ENCODE measurements at regions not wholly inside any gene's neighbourhood (a gene's known extent, or its start where the extent isn't known, plus 50 kb on each side); places are given as distances from the start of the nearest gene placed in this dataset.

DNA sequence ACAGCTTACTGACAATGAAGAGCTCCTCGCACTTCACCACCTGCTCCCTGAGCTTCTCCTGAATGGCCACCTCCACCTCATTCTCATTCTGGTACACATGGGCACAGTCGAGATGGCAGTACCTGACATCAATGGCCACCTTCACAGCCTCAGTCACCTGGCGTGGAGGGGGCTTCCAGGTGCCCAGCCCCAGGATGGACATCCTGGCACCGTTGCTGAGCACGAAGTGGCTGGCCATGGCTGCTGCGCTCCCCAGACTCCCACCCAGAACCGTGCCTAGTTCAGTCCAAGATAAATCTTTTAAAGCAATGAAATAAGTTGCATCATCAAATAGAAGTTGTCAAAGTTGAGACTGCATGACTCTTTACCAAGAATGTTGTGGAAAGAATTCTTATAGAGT is 128.1 kb upstream of the SOX6 start:
- TF ChIP-seq CTCF (IDR thresholded peaks at IDR 0.05 in 8 of 11, conservative IDR thresholded peaks at IDR 0.05 in 3 of 11) (no peak), POLR2AphosphoS5 (IDR thresholded peaks at IDR 0.05) (no peak), POLR2A (IDR thresholded peaks at IDR 0.05) (no peak)

Measured in spleen (tissue), 7 donors.